ENCODE measurements at regions not wholly inside any gene's neighbourhood (a gene's known extent, or its start where the extent isn't known, plus 50 kb on each side); places are given as distances from the start of the nearest gene placed in this dataset.
"Not testable (repeated sequence)": the region's sequence is repeated elsewhere in the genome, so short reads cannot be mapped to it uniquely, and the experiment has no call there.

- no peak for DNase-seq (ENCODE audit: low spot score)
These were observed 159.5 kb downstream of the LY86 start for GRCh38 chr6:6748001-6748400.

- DNase-seq (ENCODE audit: low spot score) = no peak
These were observed 161.4 kb downstream of the LY86 start for GRCh38 chr6:6749702-6750491.

GRCh38 chr6:6750594-6751265 is 162.2 kb downstream of the LY86 start:
- DNase-seq (ENCODE audit: low spot score) = no peak

- no peak for DNase-seq (ENCODE audit: low spot score)
These were observed 162.7 kb downstream of the LY86 start for GRCh38 chr6:6751266-6751596.

GRCh38 chr6:6751619-6752023 is 163.1 kb downstream of the LY86 start:
- no peak for DNase-seq (ENCODE audit: low spot score)

GRCh38 chr6:6752129-6752528 is 163.6 kb downstream of the LY86 start:
- no peak for DNase-seq (ENCODE audit: low spot score)

GRCh38 chr6:6753301-6753700 is 164.8 kb downstream of the LY86 start:
- DNase-seq (ENCODE audit: low spot score) = no peak

GRCh38 chr6:6756526-6756925 is 168.0 kb downstream of the LY86 start:
- DNase-seq (ENCODE audit: low spot score) = no peak

- no peak for DNase-seq (ENCODE audit: low spot score)
These were observed 170.0 kb downstream of the LY86 start for GRCh38 chr6:6758546-6758914.

- DNase-seq (ENCODE audit: low spot score) = peak; percentile 41
These were observed 170.6 kb downstream of the LY86 start for GRCh38 chr6:6758915-6759654.

- DNase-seq (ENCODE audit: low spot score) = no peak
These were observed 171.5 kb downstream of the LY86 start for GRCh38 chr6:6760002-6760401.

- DNase-seq (ENCODE audit: low spot score) = not testable (repeated sequence)
These were observed 174.0 kb downstream of the LY86 start for GRCh38 chr6:6762566-6762965.

GRCh38 chr6:6764764-6765434 is 176.4 kb downstream of the LY86 start:
- DNase-seq (ENCODE audit: low spot score) = no peak

GRCh38 chr6:6766230-6766905 is 177.8 kb downstream of the LY86 start:
- DNase-seq (ENCODE audit: low spot score) = no peak

GRCh38 chr6:6769466-6769865 is 180.9 kb downstream of the LY86 start:
- DNase-seq (ENCODE audit: low spot score) = no peak

GRCh38 chr6:6771224-6771945 is 182.9 kb downstream of the LY86 start:
- no peak for DNase-seq (ENCODE audit: low spot score)

- no peak for DNase-seq (ENCODE audit: low spot score)
These were observed 183.4 kb downstream of the LY86 start for GRCh38 chr6:6771964-6772363.

- no peak for DNase-seq (ENCODE audit: low spot score)
These were observed 184.2 kb downstream of the LY86 start for GRCh38 chr6:6772751-6773150.

- DNase-seq (ENCODE audit: low spot score) = no peak
These were observed 186.6 kb downstream of the LY86 start for GRCh38 chr6:6775074-6775473.

GRCh38 chr6:6780231-6780630 is 191.7 kb downstream of the LY86 start:
- DNase-seq (ENCODE audit: low spot score) = no peak

- no peak for DNase-seq (ENCODE audit: low spot score)
These were observed 192.8 kb downstream of the LY86 start for GRCh38 chr6:6781172-6781872.

All from germinal center (tissue), 1 donor.